ENCODE measurements at regions not wholly inside any gene's neighbourhood (a gene's known extent, or its start where the extent isn't known, plus 50 kb on each side); places are given as distances from the start of the nearest gene placed in this dataset.

- no peak overlapping the region for H3K4me3 ChIP-seq (ENCODE audit: low read depth, low read length)
- TF ChIP-seq POLR2A (IDR thresholded peaks at IDR 0.05; ENCODE audit: extremely low read depth, insufficient read length) (no peak), MYC (IDR thresholded peaks at IDR 0.05; ENCODE audit: low read depth, low read length) (no peak), MAX (IDR thresholded peaks at IDR 0.05; ENCODE audit: low read depth, low read length) (no peak)
- TF ChIP-seq, protein P1, sequence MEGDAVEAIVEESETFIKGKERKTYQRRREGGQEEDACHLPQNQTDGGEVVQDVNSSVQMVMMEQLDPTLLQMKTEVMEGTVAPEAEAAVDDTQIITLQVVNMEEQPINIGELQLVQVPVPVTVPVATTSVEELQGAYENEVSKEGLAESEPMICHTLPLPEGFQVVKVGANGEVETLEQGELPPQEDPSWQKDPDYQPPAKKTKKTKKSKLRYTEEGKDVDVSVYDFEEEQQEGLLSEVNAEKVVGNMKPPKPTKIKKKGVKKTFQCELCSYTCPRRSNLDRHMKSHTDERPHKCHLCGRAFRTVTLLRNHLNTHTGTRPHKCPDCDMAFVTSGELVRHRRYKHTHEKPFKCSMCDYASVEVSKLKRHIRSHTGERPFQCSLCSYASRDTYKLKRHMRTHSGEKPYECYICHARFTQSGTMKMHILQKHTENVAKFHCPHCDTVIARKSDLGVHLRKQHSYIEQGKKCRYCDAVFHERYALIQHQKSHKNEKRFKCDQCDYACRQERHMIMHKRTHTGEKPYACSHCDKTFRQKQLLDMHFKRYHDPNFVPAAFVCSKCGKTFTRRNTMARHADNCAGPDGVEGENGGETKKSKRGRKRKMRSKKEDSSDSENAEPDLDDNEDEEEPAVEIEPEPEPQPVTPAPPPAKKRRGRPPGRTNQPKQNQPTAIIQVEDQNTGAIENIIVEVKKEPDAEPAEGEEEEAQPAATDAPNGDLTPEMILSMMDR (IDR thresholded peaks at IDR 0.05; ENCODE audit: low read depth, low read length), result no peak
- no peak for DNase-seq (ENCODE audit: low read depth)
These were observed 319.6 kb upstream of the DCN start for GRCh38 chr12:91502208-91502607.

- no peak overlapping the region for H3K4me3 ChIP-seq (ENCODE audit: low read depth, low read length)
- no peak for TF ChIP-seq MYC (IDR thresholded peaks at IDR 0.05; ENCODE audit: low read depth, low read length)
- no peak for TF ChIP-seq MAX (IDR thresholded peaks at IDR 0.05; ENCODE audit: low read depth, low read length)
- TF ChIP-seq POLR2A (IDR thresholded peaks at IDR 0.05; ENCODE audit: extremely low read depth, insufficient read length), result no peak
- TF ChIP-seq, protein P1 (IDR thresholded peaks at IDR 0.05; ENCODE audit: low read depth, low read length), result no peak
- no peak for DNase-seq (ENCODE audit: low read depth)
These were observed 313.7 kb upstream of the DCN start for GRCh38 chr12:91496337-91496736.

DNA sequence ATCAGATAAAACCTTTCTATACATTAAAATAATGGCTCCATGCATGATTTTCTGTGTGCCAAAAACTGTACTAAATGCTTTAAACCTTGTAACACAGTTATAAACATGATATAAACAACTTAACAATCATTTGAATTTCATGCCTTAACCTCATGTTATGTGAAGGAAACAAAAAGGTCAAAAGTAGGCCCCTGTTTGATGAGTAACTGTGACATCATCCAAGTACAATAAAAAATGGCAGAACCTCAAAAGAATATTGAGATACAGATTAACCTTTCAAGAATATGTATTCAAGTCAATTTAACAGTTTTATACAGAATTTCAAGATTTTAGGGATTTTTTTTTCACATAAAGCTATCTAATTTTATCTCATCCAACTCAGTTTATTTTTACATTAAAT, 310.7 kb upstream of the DCN start:
- no peak for TF ChIP-seq POLR2A (IDR thresholded peaks at IDR 0.05; ENCODE audit: extremely low read depth, insufficient read length)
- no peak for TF ChIP-seq MYC (IDR thresholded peaks at IDR 0.05; ENCODE audit: low read depth, low read length)
- no peak for TF ChIP-seq MAX (IDR thresholded peaks at IDR 0.05; ENCODE audit: low read depth, low read length)
- TF ChIP-seq, protein P1 (IDR thresholded peaks at IDR 0.05; ENCODE audit: low read depth, low read length), result no peak
- no peak for DNase-seq (ENCODE audit: low read depth)
- no peak overlapping the region for H3K4me3 ChIP-seq (ENCODE audit: low read depth, low read length)

GRCh38 chr12:91492648-91493047, 310.0 kb upstream of the DCN start:
- no peak for TF ChIP-seq MYC (IDR thresholded peaks at IDR 0.05; ENCODE audit: low read depth, low read length)
- TF ChIP-seq MAX (IDR thresholded peaks at IDR 0.05; ENCODE audit: low read depth, low read length), result no peak
- TF ChIP-seq POLR2A (IDR thresholded peaks at IDR 0.05; ENCODE audit: extremely low read depth, insufficient read length), result no peak
- TF ChIP-seq, protein P1 (IDR thresholded peaks at IDR 0.05; ENCODE audit: low read depth, low read length), result no peak
- DNase-seq (ENCODE audit: low read depth), result no peak
- no peak overlapping the region for H3K4me3 ChIP-seq (ENCODE audit: low read depth, low read length)

- H3K4me3 ChIP-seq (ENCODE audit: low read depth, low read length), result no peak overlapping the region
- TF ChIP-seq MAX (IDR thresholded peaks at IDR 0.05; ENCODE audit: low read depth, low read length) (no peak), MYC (IDR thresholded peaks at IDR 0.05; ENCODE audit: low read depth, low read length) (no peak), POLR2A (IDR thresholded peaks at IDR 0.05; ENCODE audit: extremely low read depth, insufficient read length) (no peak)
- TF ChIP-seq, protein P1 (IDR thresholded peaks at IDR 0.05; ENCODE audit: low read depth, low read length), result no peak
- DNase-seq (ENCODE audit: low read depth), result no peak
These were observed 308.2 kb upstream of the DCN start for GRCh38 chr12:91490667-91491311.
